ENCODE measurements at regions not wholly inside any gene's neighbourhood (a gene's known extent, or its start where the extent isn't known, plus 50 kb on each side); places are given as distances from the start of the nearest gene placed in this dataset.

- DNase-seq (ENCODE audit: low read depth) = no peak
- no peak overlapping the region for H3K4me3 ChIP-seq (ENCODE audit: control insufficient read depth, low read depth, low read length)
- no peak for TF ChIP-seq CTCF (IDR thresholded peaks at IDR 0.05; ENCODE audit: control insufficient read depth, insufficient read depth, low read depth, low read length, missing control alignments)
Observed at GRCh38 chr4:107541511-107541910, 178.5 kb downstream of the PAPSS1 start.

- no peak overlapping the region for H3K4me3 ChIP-seq (ENCODE audit: control insufficient read depth, low read depth, low read length)
- TF ChIP-seq CTCF (IDR thresholded peaks at IDR 0.05; ENCODE audit: control insufficient read depth, insufficient read depth, low read depth, low read length, missing control alignments) = no peak
- no peak for DNase-seq (ENCODE audit: low read depth)
Observed at GRCh38 chr4:107531927-107532326, 188.1 kb downstream of the PAPSS1 start.

- H3K4me3 ChIP-seq (ENCODE audit: control insufficient read depth, low read depth, low read length) = no peak overlapping the region
- no peak for TF ChIP-seq CTCF (IDR thresholded peaks at IDR 0.05; ENCODE audit: control insufficient read depth, insufficient read depth, low read depth, low read length, missing control alignments)
- no peak for DNase-seq (ENCODE audit: low read depth)
Observed at GRCh38 chr4:107520368-107520767, 199.7 kb downstream of the PAPSS1 start.

- TF ChIP-seq CTCF (IDR thresholded peaks at IDR 0.05; ENCODE audit: control insufficient read depth, insufficient read depth, low read depth, low read length, missing control alignments) = peak; percentile 39
- DNase-seq (ENCODE audit: low read depth) = no peak
- H3K4me3 ChIP-seq (ENCODE audit: control insufficient read depth, low read depth, low read length) = no peak overlapping the region
Observed at GRCh38 chr4:107519053-107519452, 201.0 kb downstream of the PAPSS1 start.

GRCh38 chr4:107518076-107518475 is 202.0 kb downstream of the PAPSS1 start:
- no peak overlapping the region for H3K4me3 ChIP-seq (ENCODE audit: control insufficient read depth, low read depth, low read length)
- DNase-seq (ENCODE audit: low read depth) = no peak
- TF ChIP-seq CTCF (IDR thresholded peaks at IDR 0.05; ENCODE audit: control insufficient read depth, insufficient read depth, low read depth, low read length, missing control alignments) = no peak

- DNase-seq (ENCODE audit: low read depth) = no peak
- no peak overlapping the region for H3K4me3 ChIP-seq (ENCODE audit: control insufficient read depth, low read depth, low read length)
- no peak for TF ChIP-seq CTCF (IDR thresholded peaks at IDR 0.05; ENCODE audit: control insufficient read depth, insufficient read depth, low read depth, low read length, missing control alignments)
Observed at GRCh38 chr4:107512549-107512948, 207.5 kb downstream of the PAPSS1 start.

GRCh38 chr4:107509615-107510014 is 210.4 kb downstream of the PAPSS1 start:
- DNase-seq (ENCODE audit: low read depth) = no peak
- TF ChIP-seq CTCF (IDR thresholded peaks at IDR 0.05; ENCODE audit: control insufficient read depth, insufficient read depth, low read depth, low read length, missing control alignments) = no peak
- no peak overlapping the region for H3K4me3 ChIP-seq (ENCODE audit: control insufficient read depth, low read depth, low read length)

Measured in AG09309 (cell line).